Breast epithelium (tissue), 3 donors: ENCODE measurements at regions not wholly inside any gene's neighbourhood (a gene's known extent, or its start where the extent isn't known, plus 50 kb on each side); places are given as distances from the start of the nearest gene placed in this dataset.

Experiments
- CTCF ChIP-seq, 3 donors: fragments of 450-650 bp; IDR thresholded peaks; one replicate each; pipeline ENCODE4 v1.5.1; 2016 to 2017; ENCODE audit warnings: antibody characterized with exemption in 3 of 3, mild to moderate bottlenecking in 3 of 3, moderate library complexity in 3 of 3
- POLR2AphosphoS5 ChIP-seq, 3 donors: sonication (generic); formaldehyde crosslinking; IDR thresholded peaks; one replicate each; pipeline ENCODE4 v1.6.1; 2017; ENCODE audit warnings: antibody characterized with exemption in 3 of 3

- TF ChIP-seq CTCF (IDR thresholded peaks at IDR 0.05) (no peak), POLR2AphosphoS5 (IDR thresholded peaks at IDR 0.05) (no peak)
These were observed 52.9 kb upstream of the INTU start for GRCh38 chr4:127579821-127580220.
